K562 (cell line): ENCODE measurements at regions not wholly inside any gene's neighbourhood (a gene's known extent, or its start where the extent isn't known, plus 50 kb on each side); places are given as distances from the start of the nearest gene placed in this dataset.

Source experiments
- DDX20 ChIP-seq: fragments of 450-650 bp; IDR thresholded peaks from 2 replicates; pipeline ENCODE4 v1.6.1; 2016; ENCODE audit warnings: missing genetic modification characterization, low read depth, mild to moderate bottlenecking, missing compliant biosample characterization, moderate library complexity
- DPF2 ChIP-seq: fragments of 450-650 bp; IDR thresholded peaks from 2 replicates; pipeline ENCODE4 v1.6.1; 2016
- GTF2E2 ChIP-seq: fragments of 200-800 bp; sonication (Bioruptor generic); IDR thresholded peaks from 2 replicates; pipeline ENCODE4 v1.6.1; 2016; ENCODE audit warnings: missing genetic modification characterization, missing compliant biosample characterization
- ID3 ChIP-seq, 2 experiments: fragments of 250-450 bp in 1 of 2; fragments of 450-650 bp in 1 of 2; sonication (Bioruptor Pico) in 1 of 2; IDR thresholded peaks; 2 replicates each; pipeline versions ENCODE4 v1.6.1 to v1.8.0; 2016 to 2021; ENCODE audit warnings: mild to moderate bottlenecking in 2 of 2, moderate library complexity in 2 of 2, missing compliant biosample characterization in 1 of 2, missing genetic modification characterization in 1 of 2
- KLF1 ChIP-seq: fragments of 450-650 bp; IDR thresholded peaks from 2 replicates; pipeline ENCODE4 v1.6.1; 2016; ENCODE audit warnings: missing genetic modification characterization, missing compliant biosample characterization
- PATZ1 ChIP-seq: fragments of 250-450 bp; sonication (Bioruptor Pico); IDR thresholded peaks from 2 replicates; pipeline ENCODE4 v1.5.0; 2020; ENCODE audit warnings: mild to moderate bottlenecking, borderline replicate concordance
- PML ChIP-seq: IDR thresholded peaks from 2 replicates; pipeline ENCODE4 v1.6.1; 2012; ENCODE audit warnings: low read length, inconsistent platforms
- RCOR1 ChIP-seq, 2 experiments: IDR thresholded peaks; 2 replicates each; pipeline ENCODE4 v1.6.1; 2012; ENCODE audit warnings: low read depth in 2 of 2, low read length in 2 of 2, borderline replicate concordance in 1 of 2, improper control_type of control experiment in 1 of 2
- SNIP1 ChIP-seq: fragments of 450-650 bp; IDR thresholded peaks from 2 replicates; pipeline ENCODE4 v1.7.1; 2017; ENCODE audit warnings: low read depth, mild to moderate bottlenecking
- ZNF830 ChIP-seq: fragments of 250-450 bp; sonication (Bioruptor Pico); IDR thresholded peaks from 2 replicates; pipeline ENCODE4 v1.5.0; 2021; ENCODE audit warnings: mild to moderate bottlenecking
- TF ChIP-seq, protein P1 (sequence below), 2 experiments: fragments of 200-800 bp in 1 of 2; sonication (Bioruptor generic) in 1 of 2; sonication (generic) in 1 of 2; formaldehyde crosslinking in 1 of 2; IDR thresholded peaks in 1 of 2; conservative IDR thresholded peaks in 1 of 2; 2 replicates each; pipeline versions ENCODE4 v1.5.0 to v1.6.1; 2016 to 2020; ENCODE audit warnings: missing compliant biosample characterization in 1 of 2, missing genetic modification characterization in 1 of 2, missing genetic modification reagents in 1 of 2
- TF ChIP-seq, protein P2 (sequence below): fragments of 250-450 bp; sonication (Bioruptor Pico); IDR thresholded peaks from 2 replicates; pipeline ENCODE4 v1.4.0; 2020
- TF ChIP-seq, protein P3 (sequence below): fragments of 250-450 bp; sonication (Bioruptor Pico); IDR thresholded peaks from 2 replicates; pipeline ENCODE4 v1.5.0; 2021

DNA sequence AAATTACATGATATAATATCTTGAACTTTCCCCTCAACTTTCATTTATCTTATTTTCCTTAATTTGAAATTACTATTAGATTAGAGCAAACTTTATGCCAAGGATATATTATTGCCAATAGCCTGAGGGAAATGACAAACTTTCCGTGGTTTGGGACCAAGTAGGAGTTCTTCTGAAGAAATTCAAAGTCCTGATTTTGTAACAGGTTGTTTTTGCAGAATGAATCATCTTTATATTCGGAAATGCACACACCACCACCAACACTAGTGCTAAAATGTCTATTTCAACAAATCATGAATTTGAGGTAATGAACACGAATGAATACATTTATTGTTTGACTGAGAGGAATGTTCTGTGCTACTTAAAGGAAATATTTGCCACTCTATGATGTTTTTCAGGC lies 226.7 kb downstream of the GRIA2 start (continued):
- TF ChIP-seq, protein P1, sequence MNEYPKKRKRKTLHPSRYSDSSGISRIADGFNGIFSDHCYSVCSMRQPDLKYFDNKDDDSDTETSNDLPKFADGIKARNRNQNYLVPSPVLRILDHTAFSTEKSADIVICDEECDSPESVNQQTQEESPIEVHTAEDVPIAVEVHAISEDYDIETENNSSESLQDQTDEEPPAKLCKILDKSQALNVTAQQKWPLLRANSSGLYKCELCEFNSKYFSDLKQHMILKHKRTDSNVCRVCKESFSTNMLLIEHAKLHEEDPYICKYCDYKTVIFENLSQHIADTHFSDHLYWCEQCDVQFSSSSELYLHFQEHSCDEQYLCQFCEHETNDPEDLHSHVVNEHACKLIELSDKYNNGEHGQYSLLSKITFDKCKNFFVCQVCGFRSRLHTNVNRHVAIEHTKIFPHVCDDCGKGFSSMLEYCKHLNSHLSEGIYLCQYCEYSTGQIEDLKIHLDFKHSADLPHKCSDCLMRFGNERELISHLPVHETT (CRISPR knock-in tag; conservative IDR thresholded peaks at IDR 0.05 in 1 of 2, IDR thresholded peaks at IDR 0.05 in 1 of 2): no peak
- TF ChIP-seq PML (no peak), ID3 (CRISPR knock-in tag; IDR thresholded peaks at IDR 0.05) (no peak), ID3 (tag; IDR thresholded peaks at IDR 0.05) (no peak), KLF1 (tag) (no peak), RCOR1 (IDR thresholded peaks at IDR 0.05; ENCODE audit: borderline replicate concordance in 1 of 2, low read depth in 2 of 2, low read length in 2 of 2) (no peak), ZNF830 (no peak), DPF2 (no peak), DDX20 (tag) (no peak), GTF2E2 (no peak), PATZ1 (CRISPR knock-in tag) (no peak), SNIP1 (no peak)
- TF ChIP-seq, protein P2, sequence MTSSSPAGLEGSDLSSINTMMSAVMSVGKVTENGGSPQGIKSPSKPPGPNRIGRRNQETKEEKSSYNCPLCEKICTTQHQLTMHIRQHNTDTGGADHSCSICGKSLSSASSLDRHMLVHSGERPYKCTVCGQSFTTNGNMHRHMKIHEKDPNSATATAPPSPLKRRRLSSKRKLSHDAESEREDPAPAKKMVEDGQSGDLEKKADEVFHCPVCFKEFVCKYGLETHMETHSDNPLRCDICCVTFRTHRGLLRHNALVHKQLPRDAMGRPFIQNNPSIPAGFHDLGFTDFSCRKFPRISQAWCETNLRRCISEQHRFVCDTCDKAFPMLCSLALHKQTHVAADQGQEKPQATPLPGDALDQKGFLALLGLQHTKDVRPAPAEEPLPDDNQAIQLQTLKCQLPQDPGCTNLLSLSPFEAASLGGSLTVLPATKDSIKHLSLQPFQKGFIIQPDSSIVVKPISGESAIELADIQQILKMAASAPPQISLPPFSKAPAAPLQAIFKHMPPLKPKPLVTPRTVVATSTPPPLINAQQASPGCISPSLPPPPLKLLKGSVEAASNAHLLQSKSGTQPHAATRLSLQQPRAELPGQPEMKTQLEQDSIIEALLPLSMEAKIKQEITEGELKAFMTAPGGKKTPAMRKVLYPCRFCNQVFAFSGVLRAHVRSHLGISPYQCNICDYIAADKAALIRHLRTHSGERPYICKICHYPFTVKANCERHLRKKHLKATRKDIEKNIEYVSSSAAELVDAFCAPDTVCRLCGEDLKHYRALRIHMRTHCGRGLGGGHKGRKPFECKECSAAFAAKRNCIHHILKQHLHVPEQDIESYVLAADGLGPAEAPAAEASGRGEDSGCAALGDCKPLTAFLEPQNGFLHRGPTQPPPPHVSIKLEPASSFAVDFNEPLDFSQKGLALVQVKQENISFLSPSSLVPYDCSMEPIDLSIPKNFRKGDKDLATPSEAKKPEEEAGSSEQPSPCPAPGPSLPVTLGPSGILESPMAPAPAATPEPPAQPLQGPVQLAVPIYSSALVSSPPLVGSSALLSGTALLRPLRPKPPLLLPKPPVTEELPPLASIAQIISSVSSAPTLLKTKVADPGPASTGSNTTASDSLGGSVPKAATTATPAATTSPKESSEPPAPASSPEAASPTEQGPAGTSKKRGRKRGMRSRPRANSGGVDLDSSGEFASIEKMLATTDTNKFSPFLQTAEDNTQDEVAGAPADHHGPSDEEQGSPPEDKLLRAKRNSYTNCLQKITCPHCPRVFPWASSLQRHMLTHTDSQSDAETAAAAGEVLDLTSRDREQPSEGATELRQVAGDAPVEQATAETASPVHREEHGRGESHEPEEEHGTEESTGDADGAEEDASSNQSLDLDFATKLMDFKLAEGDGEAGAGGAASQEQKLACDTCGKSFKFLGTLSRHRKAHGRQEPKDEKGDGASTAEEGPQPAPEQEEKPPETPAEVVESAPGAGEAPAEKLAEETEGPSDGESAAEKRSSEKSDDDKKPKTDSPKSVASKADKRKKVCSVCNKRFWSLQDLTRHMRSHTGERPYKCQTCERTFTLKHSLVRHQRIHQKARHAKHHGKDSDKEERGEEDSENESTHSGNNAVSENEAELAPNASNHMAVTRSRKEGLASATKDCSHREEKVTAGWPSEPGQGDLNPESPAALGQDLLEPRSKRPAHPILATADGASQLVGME (CRISPR knock-in tag): no peak
- TF ChIP-seq, protein P3, sequence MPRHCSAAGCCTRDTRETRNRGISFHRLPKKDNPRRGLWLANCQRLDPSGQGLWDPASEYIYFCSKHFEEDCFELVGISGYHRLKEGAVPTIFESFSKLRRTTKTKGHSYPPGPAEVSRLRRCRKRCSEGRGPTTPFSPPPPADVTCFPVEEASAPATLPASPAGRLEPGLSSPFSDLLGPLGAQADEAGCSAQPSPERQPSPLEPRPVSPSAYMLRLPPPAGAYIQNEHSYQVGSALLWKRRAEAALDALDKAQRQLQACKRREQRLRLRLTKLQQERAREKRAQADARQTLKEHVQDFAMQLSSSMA (CRISPR knock-in tag): no peak
